Liver (tissue), 8 donors: ENCODE measurements at regions not wholly inside any gene's neighbourhood (a gene's known extent, or its start where the extent isn't known, plus 50 kb on each side); places are given as distances from the start of the nearest gene placed in this dataset.

Source experiments
- DNase-seq: peaks from one replicate; pipeline ENCODE4 v3.0.0-alpha.2; 2017; ENCODE audit warnings: low spot score
- H3K27ac ChIP-seq, 2 donors: one replicate each; pipeline ENCODE4 v1.7.0; 2013; ENCODE audit warnings: inconsistent platforms in 2 of 2, low read length in 2 of 2, control low read depth in 1 of 2, low read depth in 1 of 2, mild to moderate bottlenecking in 1 of 2
- H3K27me3 ChIP-seq, 4 donors: one replicate each; pipeline versions ENCODE4 v1.6.1 to v1.7.0; 2013; ENCODE audit warnings: low read length in 3 of 4, inconsistent platforms in 1 of 4, mild to moderate bottlenecking in 1 of 4, moderate library complexity in 1 of 4; ENCODE audit not compliant: control insufficient read depth in 4 of 4, insufficient read depth in 4 of 4
- H3K36me3 ChIP-seq, 4 donors: one replicate each; pipeline versions ENCODE4 v1.6.1 to v1.7.0; 2013; ENCODE audit warnings: low read length in 3 of 4, mild to moderate bottlenecking in 3 of 4, low read depth in 1 of 4, moderate library complexity in 1 of 4; ENCODE audit not compliant: control insufficient read depth in 4 of 4, insufficient read depth in 3 of 4
- H3K4me1 ChIP-seq, 4 donors: one replicate each; pipeline versions ENCODE4 v1.6.1 to v1.7.0; 2013; ENCODE audit warnings: low read length in 3 of 4, mild to moderate bottlenecking in 3 of 4, moderate library complexity in 1 of 4; ENCODE audit not compliant: control insufficient read depth in 4 of 4, insufficient read depth in 4 of 4
- H3K4me3 ChIP-seq, 3 donors: one replicate each; pipeline versions ENCODE4 v1.6.1 to v1.7.0; 2013; ENCODE audit warnings: low read length in 3 of 3, control low read depth in 1 of 3, low read depth in 1 of 3, mild to moderate bottlenecking in 1 of 3
- H3K9ac ChIP-seq, 2 donors: one replicate each; pipeline ENCODE4 v1.7.0; 2013; ENCODE audit warnings: low read length in 2 of 2, mild to moderate bottlenecking in 2 of 2, moderate library complexity in 2 of 2, control low read depth in 1 of 2, low read depth in 1 of 2
- H3K9me3 ChIP-seq, 4 donors: one replicate each; pipeline versions ENCODE4 v1.6.1 to v1.7.0; 2013; ENCODE audit warnings: low read length in 3 of 4; ENCODE audit not compliant: control insufficient read depth in 4 of 4
- EGR1 ChIP-seq, 2 donors: IDR thresholded peaks; 2 replicates each; pipeline ENCODE4 v1.6.1; 2016 to 2018; ENCODE audit warnings: antibody characterized with exemption in 2 of 2, low read depth in 2 of 2
- FOXA1 ChIP-seq: IDR thresholded peaks from 2 replicates; pipeline ENCODE4 v1.6.1; 2016; ENCODE audit warnings: antibody characterized with exemption
- FOXA2 ChIP-seq: IDR thresholded peaks from 2 replicates; pipeline ENCODE4 v1.6.1; 2016; ENCODE audit warnings: antibody characterized with exemption
- GABPA ChIP-seq, 2 donors: IDR thresholded peaks in 1 of 2; conservative IDR thresholded peaks in 1 of 2; 2 replicates each; pipeline ENCODE4 v1.6.1; 2016; ENCODE audit warnings: antibody characterized with exemption in 2 of 2, mild to moderate bottlenecking in 1 of 2, moderate library complexity in 1 of 2
- HNF4A ChIP-seq, 2 donors: conservative IDR thresholded peaks; 2 replicates each; pipeline ENCODE4 v1.6.1; 2016; ENCODE audit warnings: antibody characterized with exemption in 2 of 2, mild to moderate bottlenecking in 2 of 2
- HNF4G ChIP-seq: IDR thresholded peaks from 2 replicates; pipeline ENCODE4 v1.6.1; 2016; ENCODE audit warnings: antibody characterized with exemption
- JUND ChIP-seq, 2 donors: IDR thresholded peaks; 2 replicates each; pipeline ENCODE4 v1.6.1; 2016; ENCODE audit warnings: antibody characterized with exemption in 2 of 2
- NR2F2 ChIP-seq: IDR thresholded peaks from 2 replicates; pipeline ENCODE4 v1.6.1; 2016; ENCODE audit warnings: antibody characterized with exemption
- RAD21 ChIP-seq, 2 donors: IDR thresholded peaks; 2 replicates each; pipeline ENCODE4 v1.6.1; 2016; ENCODE audit warnings: antibody characterized with exemption in 2 of 2, mild to moderate bottlenecking in 2 of 2
- RXRA ChIP-seq, 2 donors: IDR thresholded peaks; 2 replicates each; pipeline ENCODE4 v1.6.1; 2017 to 2018; ENCODE audit warnings: antibody characterized with exemption in 2 of 2, mild to moderate bottlenecking in 1 of 2
- SP1 ChIP-seq: IDR thresholded peaks from 2 replicates; pipeline ENCODE4 v1.6.1; 2018; ENCODE audit warnings: antibody characterized with exemption, mild to moderate bottlenecking
- TAF1 ChIP-seq: conservative IDR thresholded peaks from 2 replicates; pipeline ENCODE4 v1.6.1; 2016; ENCODE audit warnings: antibody characterized with exemption, mild to moderate bottlenecking
- YY1 ChIP-seq: IDR thresholded peaks from 2 replicates; pipeline ENCODE4 v1.6.1; 2016; ENCODE audit warnings: antibody characterized with exemption, mild to moderate bottlenecking
- WGBS: extraction: QIAGEN DNeasy Blood & Tissue Kit; methylation state at CpG from one replicate; pipeline ENCODE4 v1.1.7; 2013; 5-methylcytosine and 5-hydroxymethylcytosine counted together
- TF ChIP-seq, protein P1 (sequence below): IDR thresholded peaks from 2 replicates; pipeline ENCODE4 v1.6.1; 2016; ENCODE audit warnings: antibody characterized with exemption
- TF ChIP-seq, protein P2 (sequence below): fragments of 150-350 bp; IDR thresholded peaks from 2 replicates; pipeline ENCODE4 v1.5.1; 2017; ENCODE audit warnings: improper control_type of control experiment, low read depth, low read length; ENCODE audit not compliant: missing input control
- TF ChIP-seq, protein P3 (sequence below): IDR thresholded peaks from 2 replicates; pipeline ENCODE4 v1.6.1; 2016; ENCODE audit warnings: antibody characterized with exemption
- TF ChIP-seq, protein P4 (sequence below): IDR thresholded peaks from 2 replicates; pipeline ENCODE4 v1.6.1; 2016; ENCODE audit warnings: antibody characterized with exemption
- donor health status: healthy.
- donor health status: healthy.
- donor health status: healthy.
- donor health status: healthy.
- donor health status: healthy.

DNA sequence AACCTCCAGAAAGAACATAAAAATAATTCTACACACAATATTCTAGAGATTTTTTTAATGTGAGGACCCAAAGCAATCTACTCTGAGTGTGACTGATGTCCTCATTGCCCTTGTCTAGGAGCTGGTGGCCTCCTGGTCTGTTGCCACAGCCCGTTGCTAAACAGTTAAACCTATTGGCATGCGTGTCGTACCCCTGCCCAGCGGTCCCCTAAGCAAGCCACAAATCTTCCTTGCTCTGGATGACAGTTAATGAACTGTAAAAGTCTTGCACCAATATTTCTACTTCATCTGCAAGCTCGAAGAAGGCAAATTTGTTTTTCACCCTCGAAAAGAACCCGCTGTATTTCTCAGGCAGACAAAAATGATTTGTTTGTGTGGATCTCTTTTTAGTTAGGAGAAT is 489.1 kb upstream of the MEX3C start (continued):
- TF ChIP-seq, protein P1, sequence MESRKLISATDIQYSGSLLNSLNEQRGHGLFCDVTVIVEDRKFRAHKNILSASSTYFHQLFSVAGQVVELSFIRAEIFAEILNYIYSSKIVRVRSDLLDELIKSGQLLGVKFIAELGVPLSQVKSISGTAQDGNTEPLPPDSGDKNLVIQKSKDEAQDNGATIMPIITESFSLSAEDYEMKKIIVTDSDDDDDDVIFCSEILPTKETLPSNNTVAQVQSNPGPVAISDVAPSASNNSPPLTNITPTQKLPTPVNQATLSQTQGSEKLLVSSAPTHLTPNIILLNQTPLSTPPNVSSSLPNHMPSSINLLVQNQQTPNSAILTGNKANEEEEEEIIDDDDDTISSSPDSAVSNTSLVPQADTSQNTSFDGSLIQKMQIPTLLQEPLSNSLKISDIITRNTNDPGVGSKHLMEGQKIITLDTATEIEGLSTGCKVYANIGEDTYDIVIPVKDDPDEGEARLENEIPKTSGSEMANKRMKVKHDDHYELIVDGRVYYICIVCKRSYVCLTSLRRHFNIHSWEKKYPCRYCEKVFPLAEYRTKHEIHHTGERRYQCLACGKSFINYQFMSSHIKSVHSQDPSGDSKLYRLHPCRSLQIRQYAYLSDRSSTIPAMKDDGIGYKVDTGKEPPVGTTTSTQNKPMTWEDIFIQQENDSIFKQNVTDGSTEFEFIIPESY, result no peak
- TF ChIP-seq HNF4G (no peak), SP1 (no peak), HNF4A (conservative IDR thresholded peaks at IDR 0.05) (no peak), JUND (IDR thresholded peaks at IDR 0.05) (no peak), RAD21 (IDR thresholded peaks at IDR 0.05) (no peak)

DNA sequence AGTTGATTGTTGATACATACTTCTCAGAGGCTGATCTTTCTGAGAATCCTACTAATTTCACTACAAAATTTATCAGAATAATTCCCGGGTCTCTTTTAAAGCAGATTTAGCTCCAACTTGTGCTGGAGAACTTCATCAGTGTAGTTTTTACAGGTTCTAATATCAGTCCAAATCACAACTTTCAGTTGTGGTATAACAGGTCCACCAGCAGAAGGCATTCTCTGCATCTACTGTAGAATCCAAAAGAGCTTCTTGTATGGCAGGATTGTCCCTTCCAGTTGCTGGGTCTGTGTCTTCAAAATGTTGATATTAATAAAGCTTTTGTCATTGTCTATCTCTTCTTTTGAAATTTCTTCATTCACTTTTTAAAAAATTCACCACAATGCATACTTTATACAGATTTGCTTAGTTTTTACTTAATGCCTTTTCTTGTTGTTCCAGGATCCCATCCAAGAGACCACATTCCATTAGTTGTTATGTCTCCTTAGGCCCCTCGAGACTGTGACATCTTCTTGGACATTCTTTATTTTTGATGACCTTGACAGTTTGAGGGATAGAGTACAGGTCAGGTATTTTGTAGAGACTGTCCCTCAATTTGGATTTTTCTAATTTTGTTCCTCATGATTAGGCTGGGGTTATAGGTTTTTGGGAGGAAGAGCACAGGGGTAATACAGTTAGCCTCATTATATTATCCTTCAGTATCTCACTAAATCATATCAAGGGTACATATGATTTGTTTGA is 490.5 kb upstream of the MEX3C start:
- Histone ChIP-seq H3K27me3 (peaks cover 0 to 3% (median 0%) of the 10 kb centered on the region in 4 donors), H3K4me1 (no peaks in the 10 kb centered on the region), H3K4me3 (no peak overlapping the region), H3K9me3 (no peaks in the 10 kb centered on the region), H3K27ac (no peak overlapping the region), H3K36me3 (no peaks in the 10 kb centered on the region), H3K9ac (no peak overlapping the region)
- TF ChIP-seq SP1, result no peak
- TF ChIP-seq GABPA (IDR thresholded peaks at IDR 0.05 in 1 of 2, conservative IDR thresholded peaks at IDR 0.05 in 1 of 2), result no peak
- no peak for TF ChIP-seq JUND (IDR thresholded peaks at IDR 0.05)
- TF ChIP-seq RAD21 (IDR thresholded peaks at IDR 0.05), result no peak
- no peak for TF ChIP-seq TAF1
- TF ChIP-seq, protein P2, sequence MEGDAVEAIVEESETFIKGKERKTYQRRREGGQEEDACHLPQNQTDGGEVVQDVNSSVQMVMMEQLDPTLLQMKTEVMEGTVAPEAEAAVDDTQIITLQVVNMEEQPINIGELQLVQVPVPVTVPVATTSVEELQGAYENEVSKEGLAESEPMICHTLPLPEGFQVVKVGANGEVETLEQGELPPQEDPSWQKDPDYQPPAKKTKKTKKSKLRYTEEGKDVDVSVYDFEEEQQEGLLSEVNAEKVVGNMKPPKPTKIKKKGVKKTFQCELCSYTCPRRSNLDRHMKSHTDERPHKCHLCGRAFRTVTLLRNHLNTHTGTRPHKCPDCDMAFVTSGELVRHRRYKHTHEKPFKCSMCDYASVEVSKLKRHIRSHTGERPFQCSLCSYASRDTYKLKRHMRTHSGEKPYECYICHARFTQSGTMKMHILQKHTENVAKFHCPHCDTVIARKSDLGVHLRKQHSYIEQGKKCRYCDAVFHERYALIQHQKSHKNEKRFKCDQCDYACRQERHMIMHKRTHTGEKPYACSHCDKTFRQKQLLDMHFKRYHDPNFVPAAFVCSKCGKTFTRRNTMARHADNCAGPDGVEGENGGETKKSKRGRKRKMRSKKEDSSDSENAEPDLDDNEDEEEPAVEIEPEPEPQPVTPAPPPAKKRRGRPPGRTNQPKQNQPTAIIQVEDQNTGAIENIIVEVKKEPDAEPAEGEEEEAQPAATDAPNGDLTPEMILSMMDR, result no peak
- no peak for DNase-seq
- WGBS, result 42% methylated on average over 2 of the region's 2 CpGs

DNA sequence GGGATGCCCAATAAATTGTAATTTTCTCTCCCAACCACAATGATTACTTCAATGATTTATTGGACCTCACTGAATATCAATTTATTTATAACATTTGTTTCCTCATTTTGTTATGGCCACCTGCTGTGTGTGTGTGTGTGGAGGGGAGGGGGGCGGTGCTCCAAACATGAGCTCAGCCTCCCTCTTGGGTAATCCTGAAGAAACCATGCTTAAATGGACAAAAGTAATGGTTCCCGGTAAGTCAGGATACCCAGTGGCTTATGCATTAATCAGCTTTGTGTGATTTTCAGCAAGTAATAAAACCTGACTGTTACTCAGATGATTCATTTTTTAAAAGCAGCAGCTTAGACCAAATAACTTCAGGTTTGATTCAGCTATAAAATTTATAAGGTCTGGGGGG is 495.1 kb upstream of the MEX3C start:
- WGBS, result 80% methylated on average over 2 of the region's 2 CpGs
- no peak for DNase-seq
- no peaks in the 10 kb centered on the region for H3K27me3 ChIP-seq
- no peak for TF ChIP-seq YY1
- no peak for TF ChIP-seq FOXA2
- no peak for TF ChIP-seq RAD21 (IDR thresholded peaks at IDR 0.05)
- TF ChIP-seq, protein P2, result no peak
- TF ChIP-seq HNF4G, result no peak
- no peak for TF ChIP-seq HNF4A (conservative IDR thresholded peaks at IDR 0.05)
- TF ChIP-seq TAF1, result no peak
- TF ChIP-seq, protein P1, result no peak
- TF ChIP-seq, protein P3, sequence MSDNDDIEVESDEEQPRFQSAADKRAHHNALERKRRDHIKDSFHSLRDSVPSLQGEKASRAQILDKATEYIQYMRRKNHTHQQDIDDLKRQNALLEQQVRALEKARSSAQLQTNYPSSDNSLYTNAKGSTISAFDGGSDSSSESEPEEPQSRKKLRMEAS, result no peak
- no peak for TF ChIP-seq EGR1 (IDR thresholded peaks at IDR 0.05; ENCODE audit: low read depth in 2 of 2)
- TF ChIP-seq JUND (IDR thresholded peaks at IDR 0.05), result no peak
- TF ChIP-seq NR2F2, result no peak
- no peak for TF ChIP-seq RXRA (IDR thresholded peaks at IDR 0.05)
- TF ChIP-seq FOXA1, result no peak
- TF ChIP-seq, protein P4, sequence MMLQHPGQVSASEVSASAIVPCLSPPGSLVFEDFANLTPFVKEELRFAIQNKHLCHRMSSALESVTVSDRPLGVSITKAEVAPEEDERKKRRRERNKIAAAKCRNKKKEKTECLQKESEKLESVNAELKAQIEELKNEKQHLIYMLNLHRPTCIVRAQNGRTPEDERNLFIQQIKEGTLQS, result no peak

More for the DNA sequence above, 495.1 kb upstream of the MEX3C start:
- no peaks in the 10 kb centered on the region for H3K4me1 ChIP-seq
- no peaks in the 10 kb centered on the region for H3K9me3 ChIP-seq
- H3K36me3 ChIP-seq, result no peaks in the 10 kb centered on the region
- H3K9ac ChIP-seq, result no peak overlapping the region
- no peak overlapping the region for H3K4me3 ChIP-seq
- no peak overlapping the region for H3K27ac ChIP-seq
